ENCODE measurements at regions not wholly inside any gene's neighbourhood (a gene's known extent, or its start where the extent isn't known, plus 50 kb on each side); places are given as distances from the start of the nearest gene placed in this dataset.

- no peak for TF ChIP-seq CTCF (IDR thresholded peaks at IDR 0.05; ENCODE audit: low read depth, low read length, missing control alignments)
- no peak for DNase-seq (ENCODE audit: low read depth)
- no peak overlapping the region for H3K4me3 ChIP-seq (ENCODE audit: low read depth, low read length)
Observed at GRCh38 chr6:4582506-4583417, 193.4 kb upstream of the CDYL start.

- DNase-seq (ENCODE audit: low read depth), result no peak
- no peak overlapping the region for H3K4me3 ChIP-seq (ENCODE audit: low read depth, low read length)
- no peak for TF ChIP-seq CTCF (IDR thresholded peaks at IDR 0.05; ENCODE audit: low read depth, low read length, missing control alignments)
Observed at GRCh38 chr6:4581468-4582385, 194.5 kb upstream of the CDYL start.

- no peak for DNase-seq (ENCODE audit: low read depth)
- no peak for TF ChIP-seq CTCF (IDR thresholded peaks at IDR 0.05; ENCODE audit: low read depth, low read length, missing control alignments)
- H3K4me3 ChIP-seq (ENCODE audit: low read depth, low read length), result no peak overlapping the region
Observed at GRCh38 chr6:4580361-4580760, 195.8 kb upstream of the CDYL start.

DNA sequence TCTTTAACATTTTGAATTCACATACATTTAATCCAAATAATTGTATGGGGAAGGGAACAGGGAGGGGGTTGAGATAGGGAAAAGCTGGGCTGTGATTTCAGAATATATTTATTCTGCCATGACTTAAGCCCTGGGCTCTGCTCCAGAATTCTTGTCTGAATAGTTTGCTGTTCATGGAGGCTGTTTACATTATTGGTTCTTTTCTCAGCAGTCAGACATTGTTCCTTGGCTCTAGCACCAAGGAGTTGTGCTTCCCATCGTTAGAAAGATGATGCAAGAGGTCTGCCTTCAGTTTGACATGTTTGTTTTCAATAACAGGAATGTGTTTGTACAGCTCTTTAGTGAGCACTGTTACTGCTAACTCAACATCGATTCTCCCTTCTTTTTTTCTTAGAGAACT, 198.8 kb upstream of the CDYL start:
- TF ChIP-seq CTCF (IDR thresholded peaks at IDR 0.05; ENCODE audit: low read depth, low read length, missing control alignments), result no peak
- no peak for DNase-seq (ENCODE audit: low read depth)
- no peak overlapping the region for H3K4me3 ChIP-seq (ENCODE audit: low read depth, low read length)

- H3K4me3 ChIP-seq (ENCODE audit: low read depth, low read length), result no peak overlapping the region
- TF ChIP-seq CTCF (IDR thresholded peaks at IDR 0.05; ENCODE audit: low read depth, low read length, missing control alignments), result no peak
- no peak for DNase-seq (ENCODE audit: low read depth)
Observed at GRCh38 chr6:4575714-4576113, 200.5 kb upstream of the CDYL start.

DNA sequence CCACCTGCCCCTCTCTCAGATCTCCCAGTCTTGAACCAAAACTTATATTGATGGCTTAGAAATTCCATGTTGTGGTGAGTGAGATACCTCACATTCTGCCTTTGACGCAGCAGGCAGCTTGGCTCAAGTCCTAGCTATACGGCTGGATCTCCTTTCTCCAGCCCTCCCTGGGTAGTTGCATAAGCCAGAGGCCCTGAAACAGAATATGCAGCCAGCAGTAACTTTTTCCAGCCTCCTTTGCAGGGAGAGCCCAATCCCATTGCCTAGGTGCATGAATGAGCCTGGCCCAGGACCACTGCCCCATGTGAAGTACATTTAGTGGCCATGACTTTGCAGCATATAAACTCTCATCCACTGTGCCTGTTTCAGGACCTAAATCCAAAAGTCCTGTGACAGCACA, 202.2 kb upstream of the CDYL start:
- no peak for TF ChIP-seq CTCF (IDR thresholded peaks at IDR 0.05; ENCODE audit: low read depth, low read length, missing control alignments)
- no peak for DNase-seq (ENCODE audit: low read depth)
- H3K4me3 ChIP-seq (ENCODE audit: low read depth, low read length), result no peak overlapping the region
